HG02870 (cell line): ENCODE measurements at regions not wholly inside any gene's neighbourhood (a gene's known extent, or its start where the extent isn't known, plus 50 kb on each side); places are given as distances from the start of the nearest gene placed in this dataset.
"Not testable (repeated sequence)": the region's sequence is repeated elsewhere in the genome, so short reads cannot be mapped to it uniquely, and the experiment has no call there.

Experiments used
- ATAC-seq: cut with Tn5 transposase; IDR thresholded peaks from one replicate; pipeline ENCODE4 v1.9.1; 2021; ENCODE audit warnings: mild to moderate bottlenecking, moderate library complexity; ENCODE audit not compliant: unreplicated experiment

GRCh38 chrX:13478740-13479451, 90.5 kb upstream of the EGFL6 start:
- ATAC-seq, result no peak

- no peak for ATAC-seq
These were observed 93.0 kb upstream of the EGFL6 start for GRCh38 chrX:13476384-13476783.

GRCh38 chrX:13474164-13474516, 95.3 kb upstream of the EGFL6 start:
- peak; percentile 30 for ATAC-seq

DNA sequence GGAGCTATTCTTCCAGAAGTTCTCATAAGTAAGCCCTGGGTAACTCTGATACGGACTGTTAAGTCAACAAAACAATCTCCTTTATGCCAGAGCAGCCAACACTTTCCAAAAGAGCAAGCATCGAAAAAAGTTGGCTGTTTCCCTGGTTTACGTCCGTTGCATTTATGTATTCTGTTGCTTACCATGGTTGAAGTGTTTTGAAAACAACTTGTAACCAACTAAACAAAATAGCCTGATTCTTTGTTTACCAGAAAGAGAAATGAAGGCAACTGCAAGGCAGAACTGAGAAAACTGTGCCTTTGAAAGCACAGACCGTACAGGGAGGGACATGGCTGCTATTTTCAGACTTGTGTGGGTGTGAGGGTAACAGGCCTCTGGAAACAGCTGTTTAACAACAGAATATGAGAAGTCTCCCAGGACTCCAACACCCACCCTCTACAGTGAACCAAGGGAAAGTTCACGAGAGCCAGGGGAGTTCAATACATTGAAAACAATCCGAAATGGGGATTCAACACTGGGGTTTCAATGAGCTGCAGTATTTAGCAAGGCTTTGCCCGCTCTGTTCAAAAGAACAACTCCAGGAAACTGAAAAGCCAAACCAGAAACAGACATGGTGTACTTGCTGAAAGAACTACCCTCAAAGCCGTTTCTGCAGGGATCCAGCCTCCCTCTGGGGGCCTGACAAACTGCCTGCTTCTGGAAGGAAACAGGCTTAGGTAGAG, 95.8 kb upstream of the EGFL6 start:
- ATAC-seq, result peak; percentile 77

DNA sequence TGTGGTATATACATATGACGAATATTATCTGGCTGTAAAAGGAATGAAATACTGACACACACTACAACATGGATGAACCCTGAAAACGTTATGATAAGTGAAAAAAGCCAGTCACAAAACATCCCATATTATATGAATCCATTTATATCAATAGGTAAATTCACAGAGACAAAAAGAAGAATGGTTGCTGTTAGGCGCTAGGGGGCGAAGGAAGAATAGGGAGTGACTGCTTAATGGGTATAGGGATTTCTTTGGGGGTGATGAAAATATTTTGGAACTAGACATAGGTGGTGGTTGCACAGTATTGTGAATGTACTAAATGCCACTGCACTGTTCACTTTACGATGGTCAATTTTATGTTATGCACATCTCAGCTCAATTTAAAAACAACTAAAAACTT, 96.4 kb upstream of the EGFL6 start:
- ATAC-seq, result no peak

- ATAC-seq, result no peak
These were observed 98.1 kb upstream of the EGFL6 start for GRCh38 chrX:13471269-13471668.

- ATAC-seq, result no peak
These were observed 98.8 kb upstream of the EGFL6 start for GRCh38 chrX:13470685-13470977.

DNA sequence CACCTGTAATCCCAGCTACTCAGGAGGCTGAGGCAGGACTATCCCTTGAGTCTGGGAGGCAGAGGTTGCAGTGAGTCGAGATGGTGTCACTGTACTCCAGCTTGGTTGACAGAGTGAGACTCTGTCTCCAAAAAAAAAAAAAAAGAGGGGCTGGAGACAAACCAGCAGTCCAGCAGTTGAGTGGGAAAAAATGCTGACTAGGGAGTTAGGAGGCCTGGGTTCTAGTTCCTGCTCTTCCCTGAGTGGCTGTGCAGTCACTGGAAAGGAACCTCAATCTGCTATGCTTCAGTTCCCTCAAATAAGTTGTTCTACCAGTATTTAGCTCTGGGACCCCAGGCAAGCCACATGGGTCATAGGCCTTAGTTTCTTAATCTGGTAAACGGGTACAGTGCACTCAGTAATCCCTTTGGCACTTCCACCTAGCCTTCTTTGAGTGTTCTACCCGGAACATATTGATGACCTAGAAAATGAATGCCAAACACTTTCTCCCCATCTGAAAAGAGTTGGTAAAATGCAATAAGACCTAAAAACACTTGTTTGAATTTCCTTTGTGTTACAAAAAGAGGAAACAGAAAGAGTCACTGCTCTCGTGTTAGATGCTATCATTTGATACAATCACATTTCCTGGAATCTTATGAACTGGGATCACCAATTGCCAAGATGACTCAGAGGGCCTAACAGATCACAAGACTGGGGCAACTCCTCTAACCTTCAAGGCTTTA, 99.3 kb upstream of the EGFL6 start:
- ATAC-seq, result no peak

GRCh38 chrX:13468096-13468495, 101.3 kb upstream of the EGFL6 start:
- ATAC-seq, result no peak

- no peak for ATAC-seq
These were observed 102.2 kb upstream of the EGFL6 start for GRCh38 chrX:13467243-13467642.

- no peak for ATAC-seq
These were observed 104.7 kb upstream of the EGFL6 start for GRCh38 chrX:13464599-13465275.

DNA sequence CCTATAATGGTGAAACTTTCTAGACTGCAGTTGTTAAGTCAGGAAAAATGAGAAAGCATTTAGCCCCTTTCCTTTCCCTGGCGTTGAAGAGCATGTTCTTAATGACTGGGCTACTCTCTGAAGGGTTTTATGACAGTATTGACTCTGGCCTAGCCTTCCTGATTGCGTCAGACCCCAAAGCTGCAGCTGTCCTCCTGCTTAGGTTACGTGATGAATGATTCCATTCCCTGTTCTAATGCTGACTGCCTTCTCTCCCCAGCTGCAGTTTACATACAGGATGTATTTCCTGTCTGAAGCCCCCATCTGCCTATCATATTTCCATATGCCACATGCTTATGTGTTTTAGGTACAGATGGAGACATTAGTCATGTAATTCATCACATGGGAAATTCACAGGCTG, 105.8 kb upstream of the EGFL6 start:
- no peak for ATAC-seq

DNA sequence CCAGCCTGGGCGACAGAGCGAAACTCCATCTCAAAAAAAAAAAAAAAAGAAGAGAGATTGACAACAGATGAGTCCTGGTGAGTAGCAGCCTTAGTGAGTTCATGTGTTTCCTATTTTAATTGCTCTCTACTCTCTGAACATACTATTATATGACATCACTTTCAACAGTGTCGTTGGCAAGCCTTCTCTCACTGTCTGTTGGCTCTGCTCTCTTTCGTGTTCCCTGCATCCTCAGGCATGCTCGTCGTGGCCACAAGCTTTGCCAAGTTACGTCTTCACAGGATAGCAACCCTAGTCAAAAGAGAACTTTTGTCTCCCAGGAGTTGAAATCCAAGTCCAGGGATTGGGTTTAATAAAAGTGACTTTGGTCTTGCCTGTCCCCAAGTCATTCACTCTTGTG, 117.1 kb upstream of the EGFL6 start:
- no peak for ATAC-seq

GRCh38 chrX:13449441-13449840, 120.0 kb upstream of the EGFL6 start:
- ATAC-seq, result no peak

GRCh38 chrX:13448941-13449340, 120.5 kb upstream of the EGFL6 start:
- ATAC-seq, result no peak

- ATAC-seq, result not testable (repeated sequence)
These were observed 121.8 kb upstream of the ATXN3L start for GRCh38 chrX:13441608-13442007.

- no peak for ATAC-seq
These were observed 120.3 kb upstream of the ATXN3L start for GRCh38 chrX:13440176-13440575.

DNA sequence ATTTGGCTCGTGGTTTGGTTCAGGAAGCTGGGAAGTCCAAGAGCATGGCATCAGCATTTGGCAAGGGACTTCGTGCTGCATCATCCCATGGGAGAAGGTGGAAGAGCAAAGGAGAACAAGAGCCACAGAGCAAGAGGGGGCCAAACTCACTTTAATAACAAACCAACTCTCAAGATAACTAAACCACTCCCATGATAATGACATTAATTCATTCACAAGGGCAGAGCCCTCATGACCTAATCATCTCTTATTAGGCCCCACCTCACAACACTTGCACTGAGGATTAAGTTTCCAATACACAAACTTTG, 113.4 kb upstream of the ATXN3L start:
- no peak for ATAC-seq

GRCh38 chrX:13432414-13433297, 112.8 kb upstream of the ATXN3L start:
- ATAC-seq, result no peak

DNA sequence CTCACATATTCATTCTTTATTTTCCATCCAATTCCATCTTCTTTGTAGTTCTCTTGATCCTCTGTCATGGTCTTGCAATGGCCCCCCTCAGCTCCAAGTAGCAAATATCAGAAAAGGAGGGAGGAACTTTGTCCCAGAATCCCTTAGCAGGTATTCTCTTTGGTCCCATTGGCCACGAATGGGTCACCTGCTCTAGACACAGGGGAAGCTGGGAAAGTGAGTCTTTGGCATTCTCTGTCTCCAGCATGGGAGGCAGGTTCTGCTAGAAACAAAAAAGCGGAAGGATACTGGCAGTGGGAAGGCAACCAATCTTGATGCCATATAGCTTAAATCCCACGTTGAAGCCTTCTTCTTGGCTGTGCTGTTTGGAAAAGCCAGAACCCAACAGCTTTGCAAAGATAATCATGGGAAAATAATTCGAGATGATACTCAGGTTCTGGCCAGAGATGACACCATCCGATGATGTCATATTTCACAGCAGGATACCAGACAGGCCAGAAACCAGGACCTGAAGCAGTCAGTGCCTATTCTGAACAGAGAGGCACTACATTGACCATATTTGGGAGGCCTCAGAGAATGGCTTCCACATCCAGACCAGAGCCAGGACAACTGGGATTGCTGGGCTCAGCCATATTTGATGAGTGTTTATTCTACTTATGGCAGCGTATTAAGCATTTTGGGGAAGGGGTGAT, 110.4 kb upstream of the ATXN3L start:
- ATAC-seq, result no peak
